Fibroblast of skin of scalp (primary cell): ENCODE measurements at regions not wholly inside any gene's neighbourhood (a gene's known extent, or its start where the extent isn't known, plus 50 kb on each side); places are given as distances from the start of the nearest gene placed in this dataset.

Source experiments
- DNase-seq: peaks from one replicate; pipeline ENCODE4 v3.0.0-alpha.2; 2013

GRCh38 chr4:24144381-24144780 lies 254.5 kb upstream of the PPARGC1A start:
- DNase-seq: no peak

- no peak for DNase-seq
Observed at GRCh38 chr4:24143741-24144140, 253.9 kb upstream of the PPARGC1A start.

- DNase-seq: peak; percentile 9
Observed at GRCh38 chr4:24141836-24142235, 252.0 kb upstream of the PPARGC1A start.

DNA sequence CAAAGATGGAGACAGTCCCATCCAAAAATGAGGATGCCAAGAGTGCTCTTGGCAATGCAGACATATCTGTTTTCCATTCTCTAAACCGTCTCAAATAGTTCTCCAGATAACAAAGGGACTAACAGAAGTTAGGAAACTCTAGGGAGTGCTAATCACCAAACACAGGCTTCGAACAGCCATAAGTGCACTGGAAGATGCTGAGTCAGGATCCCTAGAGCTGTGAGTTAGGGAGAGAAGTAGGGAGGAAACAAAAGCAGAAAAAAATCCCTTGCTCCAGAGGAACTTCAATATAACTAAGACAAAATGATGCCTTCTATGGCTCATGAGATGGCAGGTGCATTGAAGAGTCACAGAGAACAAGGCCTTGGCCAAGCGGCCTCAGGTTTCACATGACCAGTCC lies 251.0 kb upstream of the PPARGC1A start:
- no peak for DNase-seq

DNA sequence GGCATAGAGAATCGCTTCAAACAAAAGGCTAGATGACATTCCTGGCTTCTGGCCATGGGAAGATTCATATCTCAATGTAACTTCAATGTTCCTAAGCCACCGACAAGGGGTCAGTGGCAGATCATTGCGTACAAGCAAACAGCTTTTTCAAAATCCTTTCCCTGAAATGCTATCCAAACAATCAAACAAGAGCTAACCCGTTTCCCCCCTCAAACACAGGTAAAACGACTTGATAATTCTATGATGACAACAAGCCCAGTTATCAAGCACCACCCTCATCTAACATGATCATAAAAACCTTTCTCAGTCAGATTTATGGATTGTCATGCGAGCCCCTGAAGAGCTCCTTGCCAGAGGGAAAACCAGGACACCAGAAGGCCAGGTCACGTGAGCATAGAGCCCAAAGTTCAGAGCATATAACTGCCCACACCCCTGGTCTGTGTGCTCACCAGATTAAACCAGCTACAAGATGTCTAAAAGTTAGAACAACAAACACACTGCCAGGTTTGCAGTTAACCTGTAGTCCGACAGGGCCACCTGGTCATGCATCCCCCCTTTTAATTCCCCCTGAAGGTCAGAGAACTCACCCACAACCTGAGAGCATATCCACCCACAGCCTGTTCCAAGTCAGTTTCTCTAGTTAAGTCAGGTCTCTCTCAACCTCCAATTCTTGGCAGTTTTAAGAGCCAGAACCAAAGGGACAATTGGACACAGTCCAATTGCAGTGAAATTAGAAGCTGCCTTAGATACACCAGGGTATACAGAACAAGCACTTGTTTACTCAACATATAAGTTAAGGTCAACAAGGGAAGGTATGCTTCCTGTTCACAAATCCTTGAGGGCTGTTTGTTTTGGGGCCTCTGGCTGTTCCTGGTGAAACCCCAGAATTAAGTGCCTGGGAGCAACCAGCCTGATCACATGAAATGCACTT lies 248.1 kb upstream of the PPARGC1A start:
- no peak for DNase-seq

DNA sequence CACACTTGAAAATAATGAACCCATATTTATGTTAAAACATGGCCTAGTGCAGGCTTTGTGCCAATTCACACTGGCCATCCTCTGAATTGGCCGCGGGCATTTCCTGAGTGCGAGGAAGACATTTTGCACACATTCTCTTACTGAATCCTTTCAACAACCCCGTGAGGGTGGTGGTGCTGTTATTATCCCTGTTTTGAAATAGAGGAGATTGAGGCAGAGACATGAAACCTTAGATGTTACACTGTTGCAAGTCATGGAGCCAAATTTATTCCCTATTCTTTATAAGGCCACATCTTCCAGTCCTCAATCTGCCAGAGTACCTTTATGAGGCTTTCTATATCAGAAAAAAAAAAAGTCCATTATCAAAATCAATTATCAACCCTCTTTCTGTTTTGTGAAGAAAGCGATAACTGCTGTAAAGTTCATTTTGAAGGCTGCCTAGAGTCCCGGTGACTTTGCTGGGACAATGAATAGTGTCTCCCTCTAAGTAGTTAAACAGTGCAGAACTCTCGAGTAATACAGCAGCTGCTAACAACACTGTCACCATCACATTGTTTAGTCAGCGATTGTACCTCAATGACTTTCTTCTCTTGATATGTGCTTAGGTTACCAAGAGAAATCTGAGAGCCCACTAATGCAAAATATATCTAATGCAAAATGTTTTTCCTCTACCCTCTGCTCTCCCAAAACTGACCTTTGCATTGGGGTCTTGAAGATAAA lies 242.3 kb upstream of the PPARGC1A start:
- DNase-seq: no peak

DNA sequence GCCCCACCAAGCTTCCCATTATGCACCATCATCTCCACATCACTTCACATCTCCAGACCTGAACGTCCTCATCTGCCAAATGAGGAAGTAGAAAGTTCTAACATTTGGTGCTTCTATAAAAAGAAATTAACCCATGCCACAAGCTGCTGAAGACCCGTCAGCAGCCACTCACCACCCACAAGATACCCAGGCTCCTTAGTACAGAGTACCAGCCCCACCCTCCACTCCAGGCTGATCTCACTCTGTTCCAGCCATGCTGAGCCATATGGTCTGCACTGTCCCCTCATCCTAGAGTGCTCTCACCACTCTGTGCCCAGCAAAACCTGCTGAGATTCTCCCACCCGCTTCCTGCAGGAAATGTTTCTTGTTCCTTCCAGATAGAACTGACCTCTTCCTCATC lies 240.8 kb upstream of the PPARGC1A start:
- no peak for DNase-seq

DNA sequence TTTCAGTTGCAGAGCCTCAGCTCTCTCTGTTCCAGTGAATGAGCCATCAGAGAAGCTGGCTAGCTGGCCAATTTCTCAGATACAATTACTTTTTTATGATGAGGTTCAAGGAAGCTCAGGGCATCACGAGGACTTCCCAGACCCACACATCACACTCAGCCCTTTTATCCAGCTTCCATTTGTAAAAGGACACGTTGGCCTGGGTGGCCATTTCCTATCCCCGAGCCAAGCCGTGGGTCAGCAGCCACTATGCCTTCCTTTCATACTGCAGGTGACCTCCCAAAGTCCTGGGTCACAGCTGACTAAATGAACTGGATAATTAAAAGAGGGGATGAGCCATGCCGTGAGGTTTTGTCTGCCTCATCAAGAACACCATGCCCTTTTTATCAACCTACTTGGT lies 236.9 kb upstream of the PPARGC1A start:
- no peak for DNase-seq

GRCh38 chr4:24121395-24122175 lies 231.7 kb upstream of the PPARGC1A start:
- DNase-seq: no peak

GRCh38 chr4:24117975-24118374 lies 228.1 kb upstream of the PPARGC1A start:
- DNase-seq: peak; percentile 6

- no peak for DNase-seq
Observed at GRCh38 chr4:24116107-24116506, 226.3 kb upstream of the PPARGC1A start.

DNA sequence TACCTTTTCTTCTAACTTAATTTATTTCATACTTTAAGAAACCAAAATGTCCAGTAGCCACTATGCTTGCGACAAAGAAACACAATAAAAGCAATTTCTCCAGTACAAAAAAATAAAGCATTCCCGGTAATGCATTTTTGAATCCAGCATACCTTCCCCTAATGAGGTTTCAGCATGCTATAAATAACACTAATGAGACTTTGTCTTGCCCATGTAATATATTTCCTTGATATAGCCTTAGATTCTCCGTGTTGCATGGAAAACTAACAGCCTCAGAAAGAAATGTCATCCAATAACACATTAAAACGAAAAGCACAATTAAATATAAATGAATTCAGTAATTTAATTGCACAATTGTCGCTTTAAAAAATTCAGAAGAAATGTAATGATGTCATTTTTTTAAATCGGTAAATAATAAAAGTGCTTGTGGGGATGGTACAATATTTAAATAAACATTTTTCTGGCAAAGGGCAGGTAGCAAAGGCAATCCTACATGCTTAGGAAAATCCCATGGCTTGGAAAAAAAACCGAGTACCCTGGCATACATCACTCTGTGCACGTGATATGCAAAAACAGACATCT lies 225.2 kb upstream of the PPARGC1A start:
- DNase-seq: no peak

GRCh38 chr4:24114444-24114843 lies 224.6 kb upstream of the PPARGC1A start:
- no peak for DNase-seq

DNA sequence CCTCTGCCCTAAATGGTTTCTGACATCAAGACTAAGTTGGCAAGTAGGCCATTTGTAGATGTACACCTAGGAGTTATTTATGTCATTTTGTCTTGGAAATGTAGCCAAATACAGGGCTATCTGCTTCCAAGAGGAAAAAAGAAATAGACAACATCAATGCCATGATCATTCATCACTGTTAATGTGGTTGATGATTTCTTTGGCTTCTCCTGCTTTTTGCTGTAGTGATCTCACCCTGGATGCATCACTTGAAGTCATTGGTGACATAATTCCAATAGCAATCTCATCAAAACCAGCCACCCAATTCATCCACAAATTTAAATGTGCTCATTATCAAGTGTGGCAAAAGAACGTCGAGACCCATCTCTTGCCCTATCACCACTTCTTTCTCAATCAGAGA lies 222.6 kb upstream of the PPARGC1A start:
- DNase-seq: no peak

DNA sequence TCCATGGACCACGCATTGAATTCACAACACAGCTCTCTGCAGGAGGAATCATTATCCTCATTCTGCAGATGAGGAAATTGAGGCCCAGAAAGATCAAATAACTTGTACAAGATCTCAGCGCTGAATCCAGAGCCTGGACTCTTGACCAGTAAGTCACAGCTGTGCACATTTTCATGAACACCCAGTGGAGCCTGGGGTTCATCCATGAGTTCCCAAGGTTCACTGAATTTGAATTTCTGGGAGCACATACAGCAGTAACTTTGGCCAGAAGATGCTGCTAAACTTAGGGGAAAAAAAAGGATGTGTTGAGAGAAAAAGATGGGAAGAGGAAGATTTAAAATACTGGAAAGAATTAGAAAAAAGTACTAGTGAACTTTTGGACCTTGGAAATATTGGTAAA lies 218.7 kb upstream of the PPARGC1A start:
- DNase-seq: no peak

DNA sequence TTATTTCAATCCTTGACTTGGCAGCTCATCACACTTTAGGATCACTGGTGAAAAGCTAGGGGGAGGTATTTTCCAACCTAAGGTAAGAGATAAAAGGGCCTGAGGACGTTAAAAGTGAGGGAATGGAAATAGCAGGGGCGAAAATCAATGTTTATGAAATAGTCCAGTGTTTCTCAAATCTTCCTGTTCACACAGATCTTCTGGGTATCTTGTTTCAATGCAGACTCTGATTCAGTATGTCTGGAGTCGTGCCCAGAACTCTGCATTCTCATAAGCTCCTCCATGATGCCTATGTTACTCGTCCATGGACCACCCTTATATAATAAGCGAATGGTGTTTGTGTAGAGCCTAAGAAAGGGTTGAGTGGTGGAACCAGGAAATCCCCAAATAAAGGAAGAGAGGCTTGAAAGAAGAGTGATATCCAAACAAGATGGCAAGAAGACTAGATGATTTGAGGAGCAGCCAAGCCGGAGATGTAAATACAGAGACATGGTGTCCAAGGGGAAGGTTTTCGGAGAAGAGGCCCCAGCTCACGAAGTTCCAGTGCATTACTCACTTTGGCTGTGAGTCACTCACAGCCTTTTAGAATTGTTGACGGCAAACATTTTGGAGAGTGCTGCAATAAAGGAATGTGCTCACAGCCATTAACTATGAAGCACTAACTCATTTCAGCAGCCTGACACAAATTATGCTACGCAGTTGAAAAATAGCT lies 215.6 kb upstream of the PPARGC1A start:
- peak; percentile 95 for DNase-seq

GRCh38 chr4:24104158-24104565 lies 214.3 kb upstream of the PPARGC1A start:
- DNase-seq: peak; percentile 39

- DNase-seq: peak; percentile 63
Observed at GRCh38 chr4:24103434-24104157, 213.7 kb upstream of the PPARGC1A start.

DNA sequence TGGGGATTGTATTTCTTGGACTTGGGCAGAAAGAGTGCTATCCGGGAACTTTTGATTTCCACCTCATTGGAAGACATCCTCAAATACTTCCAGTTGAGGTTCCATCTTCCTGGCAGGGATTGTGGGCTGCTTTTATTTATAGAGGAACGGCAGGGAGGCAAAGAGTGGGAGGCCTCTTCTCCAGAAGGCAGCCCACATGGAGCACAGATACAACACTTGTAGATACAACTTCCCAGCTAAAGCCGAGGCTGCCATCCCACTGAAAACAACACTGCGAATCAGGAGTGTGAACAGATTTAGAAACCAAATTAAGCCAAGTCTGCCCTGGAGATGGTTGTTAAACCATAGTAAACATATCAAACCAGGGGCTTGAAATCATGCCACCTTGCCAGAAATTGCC lies 212.8 kb upstream of the PPARGC1A start:
- DNase-seq: no peak

DNA sequence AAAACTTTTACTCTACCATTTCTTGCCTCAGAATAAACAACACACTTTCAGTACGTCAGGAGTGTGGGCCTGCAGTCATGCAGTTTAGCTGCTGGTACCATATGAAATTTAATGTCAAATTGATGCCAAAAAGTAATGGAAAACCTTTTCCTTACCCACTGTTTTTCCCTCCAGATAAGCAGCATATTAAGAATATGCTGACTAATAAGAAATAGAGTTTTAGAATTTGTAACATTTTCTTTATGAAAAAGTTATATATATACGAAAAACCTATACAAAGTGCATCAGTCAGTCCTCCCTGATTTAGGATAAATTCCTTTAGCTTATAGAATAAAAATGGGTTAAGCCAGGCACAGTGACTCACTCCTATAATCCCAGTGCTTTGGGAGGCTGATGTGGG lies 206.8 kb upstream of the PPARGC1A start:
- DNase-seq: no peak

DNA sequence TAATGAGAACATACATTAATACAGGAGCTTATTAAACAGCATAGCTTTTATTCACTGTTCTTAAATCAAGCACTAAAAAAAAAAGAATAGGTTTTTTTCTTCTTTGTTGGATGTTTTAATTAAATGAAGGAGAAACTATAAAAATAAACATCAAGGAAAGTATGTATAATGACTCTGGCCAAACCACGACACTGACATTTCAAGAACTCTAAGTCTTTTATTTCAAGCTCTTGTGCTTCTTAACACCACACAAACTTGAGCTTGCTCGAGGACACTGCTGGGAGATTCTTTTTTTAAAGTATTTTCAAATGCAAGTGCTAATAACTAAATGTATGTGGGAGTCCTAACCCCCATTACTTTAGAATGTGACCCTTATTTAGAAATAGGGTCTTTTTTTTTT lies 204.9 kb upstream of the PPARGC1A start:
- DNase-seq: peak; percentile 18
